ENCODE measurements at regions not wholly inside any gene's neighbourhood (a gene's known extent, or its start where the extent isn't known, plus 50 kb on each side); places are given as distances from the start of the nearest gene placed in this dataset.

DNA sequence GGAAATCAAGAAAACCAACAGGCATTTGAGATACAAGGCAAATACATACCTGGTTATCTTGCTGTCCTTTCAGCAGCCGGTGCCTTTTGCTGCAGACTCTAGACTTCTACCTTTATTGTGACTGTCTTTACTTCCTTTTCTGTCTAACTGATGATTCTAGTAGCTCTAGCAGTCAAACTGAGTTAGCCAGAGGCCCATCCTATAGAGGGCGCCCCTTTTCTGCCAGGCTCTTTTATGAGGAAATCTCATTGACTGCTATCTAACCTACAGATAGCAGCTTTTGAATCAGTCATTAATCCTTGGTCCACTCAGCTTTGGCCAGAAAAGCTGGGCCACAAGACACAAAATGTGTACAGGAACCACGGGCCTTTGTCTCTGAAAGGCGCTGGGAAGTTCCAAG, 87.5 kb upstream of the WSB1 start:
- TF ChIP-seq, protein P1, sequence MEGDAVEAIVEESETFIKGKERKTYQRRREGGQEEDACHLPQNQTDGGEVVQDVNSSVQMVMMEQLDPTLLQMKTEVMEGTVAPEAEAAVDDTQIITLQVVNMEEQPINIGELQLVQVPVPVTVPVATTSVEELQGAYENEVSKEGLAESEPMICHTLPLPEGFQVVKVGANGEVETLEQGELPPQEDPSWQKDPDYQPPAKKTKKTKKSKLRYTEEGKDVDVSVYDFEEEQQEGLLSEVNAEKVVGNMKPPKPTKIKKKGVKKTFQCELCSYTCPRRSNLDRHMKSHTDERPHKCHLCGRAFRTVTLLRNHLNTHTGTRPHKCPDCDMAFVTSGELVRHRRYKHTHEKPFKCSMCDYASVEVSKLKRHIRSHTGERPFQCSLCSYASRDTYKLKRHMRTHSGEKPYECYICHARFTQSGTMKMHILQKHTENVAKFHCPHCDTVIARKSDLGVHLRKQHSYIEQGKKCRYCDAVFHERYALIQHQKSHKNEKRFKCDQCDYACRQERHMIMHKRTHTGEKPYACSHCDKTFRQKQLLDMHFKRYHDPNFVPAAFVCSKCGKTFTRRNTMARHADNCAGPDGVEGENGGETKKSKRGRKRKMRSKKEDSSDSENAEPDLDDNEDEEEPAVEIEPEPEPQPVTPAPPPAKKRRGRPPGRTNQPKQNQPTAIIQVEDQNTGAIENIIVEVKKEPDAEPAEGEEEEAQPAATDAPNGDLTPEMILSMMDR (IDR thresholded peaks at IDR 0.05): no peak
- no peak for TF ChIP-seq POLR2A (IDR thresholded peaks at IDR 0.05)

All from body of pancreas (tissue), 4 donors.